Loucy (cell line): ENCODE measurements at regions not wholly inside any gene's neighbourhood (a gene's known extent, or its start where the extent isn't known, plus 50 kb on each side); places are given as distances from the start of the nearest gene placed in this dataset.
A peak's percentile ranks its signal among the peaks of the same experiment; 100 is the strongest.
"Not testable (repeated sequence)": the region's sequence is repeated elsewhere in the genome, so short reads cannot be mapped to it uniquely, and the experiment has no call there.

Experiments used
- H2AFZ ChIP-seq: fragments of 200-600 bp; sonication (generic); 2 replicates; pipeline ENCODE4 v1.6.0; 2016; ENCODE audit warnings: antibody characterized with exemption, mild to moderate bottlenecking, low read length, moderate library complexity
- H3F3A ChIP-seq: fragments of 200-600 bp; 2 replicates; pipeline ENCODE4 v1.6.0; 2016; ENCODE audit warnings: antibody characterized with exemption, low read depth, mild to moderate bottlenecking
- H3K27me3 ChIP-seq: fragments of 200-600 bp; sonication (generic); 2 replicates; pipeline ENCODE4 v1.6.1; 2014; ENCODE audit warnings: low read length, mild to moderate bottlenecking; ENCODE audit not compliant: insufficient read depth, poor library complexity, severe bottlenecking
- H3K36me3 ChIP-seq: fragments of 200-600 bp; sonication (generic); 2 replicates; pipeline ENCODE4 v1.6.1; 2016; ENCODE audit warnings: low read length; ENCODE audit not compliant: insufficient read depth
- H3K4me1 ChIP-seq: fragments of 200-600 bp; sonication (generic); 2 replicates; pipeline ENCODE4 v1.5.1; 2014; ENCODE audit warnings: low read length, mild to moderate bottlenecking; ENCODE audit not compliant: insufficient read depth, poor library complexity, severe bottlenecking
- H3K4me2 ChIP-seq: fragments of 200-600 bp; sonication (generic); 2 replicates; pipeline ENCODE4 v1.6.0; 2014; ENCODE audit warnings: antibody characterized with exemption, low read length, low read depth, mild to moderate bottlenecking; ENCODE audit not compliant: poor library complexity, severe bottlenecking
- H3K4me3 ChIP-seq: fragments of 200-600 bp; sonication (generic); 2 replicates; pipeline ENCODE4 v1.5.1; 2014; ENCODE audit warnings: low read length, mild to moderate bottlenecking, mixed read lengths; ENCODE audit not compliant: poor library complexity, severe bottlenecking
- H3K79me2 ChIP-seq: fragments of 200-600 bp; sonication (generic); 2 replicates; pipeline ENCODE4 v1.6.1; 2014; ENCODE audit warnings: low read length; ENCODE audit not compliant: insufficient read depth
- H3K9ac ChIP-seq: fragments of 200-600 bp; sonication (generic); 2 replicates; pipeline ENCODE4 v1.6.0; 2014; ENCODE audit warnings: mild to moderate bottlenecking, low read depth, low read length, moderate library complexity; ENCODE audit not compliant: poor library complexity, severe bottlenecking
- H3K9me2 ChIP-seq: fragments of 200-600 bp; sonication (generic); replicated peaks from 2 replicates; pipeline ENCODE4 v1.6.1; 2016; ENCODE audit warnings: low read depth, low read length, mixed read lengths
- H3K9me3 ChIP-seq: fragments of 200-600 bp; sonication (generic); 2 replicates; pipeline ENCODE4 v1.6.1; 2014; ENCODE audit warnings: mild to moderate bottlenecking, antibody characterized with exemption, low read length, low read depth; ENCODE audit not compliant: insufficient read depth
- H4K20me1 ChIP-seq: fragments of 200-600 bp; sonication (generic); 2 replicates; pipeline ENCODE4 v1.6.0; 2014; ENCODE audit warnings: antibody characterized with exemption, low read length, mild to moderate bottlenecking; ENCODE audit not compliant: insufficient read depth, poor library complexity, severe bottlenecking
- EZH2phosphoT487 ChIP-seq: fragments of 200-600 bp; IDR thresholded peaks from 2 replicates; pipeline ENCODE4 v1.6.1; 2018; ENCODE audit warnings: antibody characterized with exemption, mild to moderate bottlenecking, moderate library complexity, borderline replicate concordance
- TF ChIP-seq, protein P1 (sequence below): fragments of 200-600 bp; sonication (generic); conservative IDR thresholded peaks from 2 replicates; pipeline ENCODE4 v1.5.1; 2014; ENCODE audit warnings: mild to moderate bottlenecking, antibody characterized with exemption, low read length

DNA sequence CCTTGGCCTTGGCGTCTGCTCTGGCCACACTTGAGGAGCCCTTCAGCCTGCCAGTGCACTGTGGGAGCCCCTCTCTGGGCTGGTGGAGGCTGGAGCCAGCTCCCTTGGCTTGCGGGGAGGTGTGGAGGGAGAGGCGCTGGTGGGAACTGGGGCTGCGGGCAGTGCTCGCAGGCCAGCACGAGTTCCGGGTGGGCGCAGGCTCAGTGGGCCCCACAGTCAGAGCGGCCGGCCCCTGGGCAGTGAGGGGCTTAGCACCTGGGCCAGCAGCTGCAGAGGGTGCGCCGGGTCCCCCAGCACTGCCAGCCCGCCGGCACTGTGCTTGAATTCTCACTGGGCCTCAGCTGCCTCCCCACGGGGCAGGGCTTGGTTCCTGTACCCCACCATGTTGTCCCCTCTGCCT lies 68.7 kb upstream of the KCNAB1 start:
- Histone ChIP-seq H3F3A (no peaks in the 10 kb centered on the region), H4K20me1 (no peaks in the 10 kb centered on the region), H3K79me2 (no peaks in the 10 kb centered on the region), H3K4me3 (no peak overlapping the region), H3K9me2 (no peaks in the 10 kb centered on the region), H2AFZ (no peak overlapping the region), H3K9me3 (no peaks in the 10 kb centered on the region), H3K4me1 (no peaks in the 10 kb centered on the region), H3K4me2 (no peak overlapping the region), H3K9ac (no peak overlapping the region), H3K36me3 (no peaks in the 10 kb centered on the region), H3K27me3 (no peaks in the 10 kb centered on the region)
- TF ChIP-seq, protein P1, sequence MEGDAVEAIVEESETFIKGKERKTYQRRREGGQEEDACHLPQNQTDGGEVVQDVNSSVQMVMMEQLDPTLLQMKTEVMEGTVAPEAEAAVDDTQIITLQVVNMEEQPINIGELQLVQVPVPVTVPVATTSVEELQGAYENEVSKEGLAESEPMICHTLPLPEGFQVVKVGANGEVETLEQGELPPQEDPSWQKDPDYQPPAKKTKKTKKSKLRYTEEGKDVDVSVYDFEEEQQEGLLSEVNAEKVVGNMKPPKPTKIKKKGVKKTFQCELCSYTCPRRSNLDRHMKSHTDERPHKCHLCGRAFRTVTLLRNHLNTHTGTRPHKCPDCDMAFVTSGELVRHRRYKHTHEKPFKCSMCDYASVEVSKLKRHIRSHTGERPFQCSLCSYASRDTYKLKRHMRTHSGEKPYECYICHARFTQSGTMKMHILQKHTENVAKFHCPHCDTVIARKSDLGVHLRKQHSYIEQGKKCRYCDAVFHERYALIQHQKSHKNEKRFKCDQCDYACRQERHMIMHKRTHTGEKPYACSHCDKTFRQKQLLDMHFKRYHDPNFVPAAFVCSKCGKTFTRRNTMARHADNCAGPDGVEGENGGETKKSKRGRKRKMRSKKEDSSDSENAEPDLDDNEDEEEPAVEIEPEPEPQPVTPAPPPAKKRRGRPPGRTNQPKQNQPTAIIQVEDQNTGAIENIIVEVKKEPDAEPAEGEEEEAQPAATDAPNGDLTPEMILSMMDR: no peak
- TF ChIP-seq EZH2phosphoT487: no peak

DNA sequence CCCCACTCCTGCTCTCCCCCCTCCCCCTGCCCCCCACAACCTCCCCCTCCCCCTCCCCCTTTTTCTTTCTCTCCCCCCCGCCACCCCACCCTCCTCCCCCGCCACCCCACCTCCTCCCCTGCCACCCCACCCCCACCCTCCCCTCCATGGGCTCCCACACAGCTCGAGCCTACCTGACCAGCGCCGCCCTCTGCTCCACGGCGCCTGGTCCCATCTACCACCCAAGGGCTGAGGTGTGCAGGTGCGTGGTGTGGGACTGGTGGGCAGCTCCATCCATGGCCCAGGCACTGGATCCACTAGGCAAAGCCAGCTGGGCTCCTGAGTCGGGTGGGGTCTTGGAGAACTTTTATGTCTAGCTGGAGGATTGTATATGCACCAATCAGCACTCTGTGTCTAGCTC lies 68.3 kb upstream of the KCNAB1 start:
- Histone ChIP-seq H4K20me1 (no peaks in the 10 kb centered on the region), H3K36me3 (no peaks in the 10 kb centered on the region), H3K79me2 (no peaks in the 10 kb centered on the region), H3K27me3 (no peaks in the 10 kb centered on the region), H3K9me3 (no peaks in the 10 kb centered on the region), H3F3A (no peaks in the 10 kb centered on the region), H3K4me3 (no peak overlapping the region), H3K4me1 (no peaks in the 10 kb centered on the region), H3K9ac (no peak overlapping the region), H2AFZ (no peak overlapping the region), H3K9me2 (no peaks in the 10 kb centered on the region), H3K4me2 (no peak overlapping the region)
- TF ChIP-seq, protein P1: no peak
- no peak for TF ChIP-seq EZH2phosphoT487

DNA sequence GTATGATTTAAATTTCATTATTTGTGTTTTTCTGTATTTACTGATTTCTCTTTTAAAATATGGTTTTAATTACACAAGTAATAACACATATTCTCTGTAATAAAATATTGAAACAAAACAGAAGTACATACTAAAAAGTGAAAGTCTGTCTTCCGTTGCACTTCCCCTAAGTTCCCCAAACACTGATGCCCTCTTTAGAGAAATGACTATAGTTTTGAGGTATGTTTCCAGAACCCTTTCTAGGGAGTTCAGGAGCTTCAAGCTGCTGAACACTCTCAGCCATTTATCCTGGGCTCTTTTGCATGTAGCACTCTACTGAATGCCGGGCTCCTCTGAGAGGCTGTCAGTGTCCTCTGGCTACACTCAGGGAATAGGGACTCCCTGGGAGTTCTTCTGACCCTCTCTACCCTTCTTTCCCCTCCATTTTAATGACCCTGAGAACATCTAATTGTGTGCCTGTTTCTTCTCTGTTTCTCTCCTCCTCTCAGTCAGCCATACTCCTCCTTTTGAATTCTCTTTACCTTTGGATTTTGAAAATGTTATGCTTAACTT lies 60.4 kb upstream of the KCNAB1 start:
- H3K9me3 ChIP-seq: no peaks in the 10 kb centered on the region
- H3K9me2 ChIP-seq: no peaks in the 10 kb centered on the region
- no peaks in the 10 kb centered on the region for H3K79me2 ChIP-seq
- no peaks in the 10 kb centered on the region for H3K36me3 ChIP-seq
- no peak overlapping the region for H3K4me3 ChIP-seq
- no peaks in the 10 kb centered on the region for H3K27me3 ChIP-seq
- H3F3A ChIP-seq: no peaks in the 10 kb centered on the region
- H3K9ac ChIP-seq: no peak overlapping the region
- peaks cover 4% of the 10 kb centered on the region for H3K4me1 ChIP-seq
- no peak for TF ChIP-seq EZH2phosphoT487
- TF ChIP-seq, protein P1: no peak
- H4K20me1 ChIP-seq: no peaks in the 10 kb centered on the region
- H2AFZ ChIP-seq: peak overlapping the region; percentile 58; the same call in 1 of the 2 replicates
- no peak overlapping the region for H3K4me2 ChIP-seq

DNA sequence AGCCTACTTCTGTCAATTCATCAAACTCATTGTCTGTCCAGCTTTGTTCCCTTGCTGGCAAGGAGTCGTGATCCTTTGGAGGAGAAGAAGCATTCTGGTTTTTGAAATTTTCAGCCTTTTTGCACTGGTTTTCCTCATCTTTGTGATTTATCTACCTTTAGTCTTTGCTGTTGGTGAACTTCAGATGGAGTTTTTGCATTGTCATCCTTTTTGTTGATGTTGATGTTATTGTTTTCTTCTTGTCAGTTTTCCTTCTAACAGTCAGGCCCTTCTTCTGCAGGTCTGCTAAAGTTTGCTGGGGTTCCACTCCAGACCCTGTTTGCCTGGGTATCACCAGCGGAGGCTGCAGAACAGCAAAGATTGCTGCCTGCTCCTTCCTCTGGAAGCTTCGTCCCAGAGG lies 52.2 kb upstream of the KCNAB1 start:
- H3K9me3 ChIP-seq, H3K4me2 ChIP-seq, H3K36me3 ChIP-seq, H3K9me2 ChIP-seq, H3K4me1 ChIP-seq, H3K27me3 ChIP-seq, H3K9ac ChIP-seq, H2AFZ ChIP-seq, H3K4me3 ChIP-seq, H3F3A ChIP-seq, H3K79me2 ChIP-seq, H4K20me1 ChIP-seq: not testable (repeated sequence)
